HG03469 (cell line): ENCODE measurements at regions not wholly inside any gene's neighbourhood (a gene's known extent, or its start where the extent isn't known, plus 50 kb on each side); places are given as distances from the start of the nearest gene placed in this dataset.
"Not testable (repeated sequence)": the region's sequence is repeated elsewhere in the genome, so short reads cannot be mapped to it uniquely, and the experiment has no call there.

Source experiments
- ATAC-seq: cut with Tn5 transposase; IDR thresholded peaks from one replicate; pipeline ENCODE4 v1.9.1; 2021; ENCODE audit warnings: mild to moderate bottlenecking, moderate library complexity, moderate number of reproducible peaks; ENCODE audit not compliant: unreplicated experiment

DNA sequence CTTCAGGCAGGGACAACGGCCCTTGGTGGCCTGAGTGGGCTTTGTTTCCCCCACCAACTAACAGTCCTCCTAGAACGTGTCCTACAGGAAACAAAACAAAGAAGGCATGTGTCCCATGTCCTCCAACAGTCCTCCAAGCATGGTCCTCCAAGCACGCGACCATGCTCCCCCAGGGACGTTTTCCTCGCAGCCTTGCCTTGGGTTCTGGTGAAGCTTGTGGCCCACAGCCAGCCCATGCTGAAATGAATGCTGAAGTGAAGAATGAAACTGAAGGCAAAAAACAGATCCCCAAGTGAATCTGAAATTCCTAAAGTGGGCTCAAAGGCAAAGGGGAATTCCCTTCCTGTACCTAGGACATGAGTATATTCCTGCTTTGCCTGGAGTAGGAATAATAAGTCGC lies 176.6 kb downstream of the JCAD start:
- no peak for ATAC-seq

DNA sequence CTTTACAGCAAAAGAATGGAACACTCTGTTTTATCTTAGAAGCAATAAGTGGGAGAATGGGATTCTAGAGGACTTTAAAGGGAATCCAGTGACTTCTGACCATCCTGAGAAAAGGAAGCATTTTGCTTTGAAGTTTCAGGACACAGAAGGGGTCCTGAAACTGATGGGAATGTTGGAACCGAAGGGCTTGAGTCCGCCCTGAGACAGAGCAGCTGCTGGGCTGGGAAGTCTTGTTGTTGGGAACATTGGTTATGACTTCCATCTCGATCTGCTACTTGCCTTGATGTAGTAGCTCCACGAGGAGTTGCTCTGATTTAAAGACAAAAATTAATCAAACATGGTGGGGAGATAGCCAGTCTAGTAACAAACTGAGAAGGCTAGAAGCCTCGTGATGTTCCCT lies 177.6 kb downstream of the JCAD start:
- no peak for ATAC-seq

DNA sequence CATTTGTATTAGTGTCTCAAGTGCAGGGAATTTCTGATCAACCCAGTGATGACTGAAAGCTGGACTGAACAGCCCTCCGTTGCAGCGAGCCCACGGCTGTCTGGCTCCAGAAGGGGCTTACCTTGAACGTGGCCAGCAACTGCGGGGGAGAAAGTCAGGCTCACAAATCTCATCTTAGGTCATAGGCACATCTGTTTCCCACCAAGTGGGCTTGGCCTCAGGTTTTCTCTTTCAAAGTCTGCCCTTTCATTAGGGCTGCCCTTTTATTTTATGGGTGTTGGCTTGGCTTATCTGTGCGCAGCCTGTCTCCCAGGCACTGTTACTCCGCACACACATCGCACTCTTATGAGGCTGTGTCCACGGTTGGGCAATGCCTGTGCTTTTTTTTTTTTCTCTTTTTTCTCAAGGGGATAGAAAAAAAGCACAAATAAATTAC lies 178.0 kb downstream of the JCAD start:
- ATAC-seq: no peak

DNA sequence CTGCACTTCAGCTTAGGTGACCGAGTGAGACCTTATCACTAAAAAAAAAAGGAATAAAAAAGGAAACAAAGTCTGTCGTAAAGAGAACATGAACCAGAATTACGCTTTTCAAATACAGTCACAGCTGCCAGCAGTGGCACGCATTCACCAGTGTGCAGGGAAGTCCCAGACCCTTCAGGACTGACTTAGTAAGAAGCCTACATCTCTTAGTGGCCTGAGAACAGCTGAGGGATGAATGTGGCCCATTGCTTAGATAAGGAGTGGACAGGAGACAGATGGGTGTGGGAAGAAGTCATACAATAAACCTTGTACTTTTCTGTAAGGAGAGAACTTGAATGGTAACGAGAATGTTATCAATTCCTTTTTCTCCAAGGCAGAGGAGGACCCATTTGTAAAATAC lies 178.5 kb downstream of the JCAD start:
- ATAC-seq: no peak

DNA sequence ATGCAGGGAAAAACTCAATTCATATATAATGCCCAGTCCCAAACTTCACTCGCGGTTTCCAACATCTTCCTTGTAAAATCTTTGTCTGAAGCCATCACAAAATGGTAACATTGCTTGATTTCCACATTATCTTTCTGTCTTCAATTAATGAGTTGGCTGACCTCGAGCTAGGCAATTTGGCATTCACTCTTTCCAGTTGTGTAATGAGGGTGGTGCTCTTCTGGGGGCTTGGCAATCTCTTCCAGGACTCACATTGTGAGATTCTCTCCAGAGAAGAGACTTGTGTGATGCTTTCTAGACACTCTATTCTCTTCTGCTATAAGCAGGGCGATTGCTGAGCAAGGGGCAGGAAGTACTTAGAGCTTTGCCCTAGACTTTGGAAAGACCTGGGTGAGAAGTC lies 179.5 kb downstream of the JCAD start:
- no peak for ATAC-seq

DNA sequence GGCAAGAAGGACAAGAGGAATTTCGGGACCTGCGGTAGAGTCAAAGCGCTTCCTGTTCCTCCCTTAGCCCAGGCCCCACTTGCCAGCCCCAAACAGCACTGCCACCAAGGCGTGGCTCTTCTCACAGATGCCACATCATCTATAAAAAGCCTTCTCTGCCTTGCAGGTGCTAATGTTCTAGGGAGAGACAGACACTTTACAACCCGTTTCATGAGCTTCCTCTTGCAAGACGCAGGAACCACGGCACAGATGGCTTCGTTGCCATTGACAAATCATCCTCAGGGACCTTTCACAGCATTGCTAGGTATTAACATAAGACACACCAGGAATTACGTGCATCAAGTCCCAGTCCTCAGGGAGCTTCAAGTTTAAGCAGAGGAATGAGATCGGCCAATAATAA lies 180.9 kb downstream of the JCAD start:
- no peak for ATAC-seq

DNA sequence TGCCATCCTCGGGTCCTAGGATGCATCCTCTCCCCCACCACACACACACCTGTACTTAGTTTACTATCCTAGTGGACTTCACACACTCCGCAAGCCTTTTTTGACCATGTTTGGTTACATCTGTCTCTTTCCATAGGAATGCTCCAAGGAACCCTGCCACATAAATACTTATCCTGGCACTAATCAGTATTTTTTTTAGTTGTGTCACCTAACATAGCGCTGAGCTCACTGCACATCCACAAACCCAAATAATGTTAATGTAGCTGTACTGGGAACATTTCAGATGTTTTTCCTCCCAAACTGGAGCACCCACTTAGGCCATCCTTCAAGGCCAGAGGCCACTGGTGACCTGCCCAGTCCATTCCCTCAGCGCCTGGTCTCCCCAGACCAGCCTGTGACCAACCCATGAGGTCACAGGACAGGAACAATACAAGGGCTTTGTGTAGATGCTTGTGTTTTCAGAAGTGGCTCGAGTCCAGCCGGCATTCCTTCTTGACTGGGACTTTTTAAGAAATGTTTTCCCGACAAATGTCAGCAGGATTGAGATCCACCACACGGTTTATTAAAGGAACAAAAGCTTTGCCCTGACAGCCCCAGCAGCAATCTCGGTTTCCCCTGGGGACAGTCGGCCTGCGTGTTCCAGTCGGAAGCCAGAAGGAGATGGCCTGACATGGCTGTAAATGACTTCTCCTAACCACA lies 181.4 kb downstream of the JCAD start:
- ATAC-seq: no peak

DNA sequence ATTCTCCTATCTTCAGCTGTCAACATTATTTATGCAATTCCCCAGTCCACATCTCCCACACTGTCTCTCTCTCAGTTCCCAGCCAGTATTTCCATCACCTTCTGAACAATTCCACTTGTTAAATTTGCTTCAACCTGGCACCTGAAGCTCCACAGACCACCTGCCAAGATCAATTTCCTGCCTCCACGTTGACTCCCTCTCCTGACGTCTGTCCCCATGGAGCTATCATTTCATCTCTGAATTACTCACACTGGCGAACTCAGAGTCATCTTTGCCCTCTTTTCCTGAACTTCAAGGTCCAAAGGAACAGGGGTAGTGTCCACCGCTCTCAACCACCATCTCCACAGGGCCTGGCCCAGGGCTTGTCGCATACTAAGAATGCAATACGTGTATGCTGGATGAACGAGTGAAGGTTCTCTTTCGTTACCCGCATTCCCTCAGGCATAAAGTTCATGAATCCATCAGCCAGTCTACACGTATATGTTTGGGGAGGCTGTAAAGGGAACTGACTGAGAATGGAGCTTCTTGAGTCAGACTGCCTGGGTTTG lies 183.3 kb downstream of the JCAD start:
- ATAC-seq: no peak

DNA sequence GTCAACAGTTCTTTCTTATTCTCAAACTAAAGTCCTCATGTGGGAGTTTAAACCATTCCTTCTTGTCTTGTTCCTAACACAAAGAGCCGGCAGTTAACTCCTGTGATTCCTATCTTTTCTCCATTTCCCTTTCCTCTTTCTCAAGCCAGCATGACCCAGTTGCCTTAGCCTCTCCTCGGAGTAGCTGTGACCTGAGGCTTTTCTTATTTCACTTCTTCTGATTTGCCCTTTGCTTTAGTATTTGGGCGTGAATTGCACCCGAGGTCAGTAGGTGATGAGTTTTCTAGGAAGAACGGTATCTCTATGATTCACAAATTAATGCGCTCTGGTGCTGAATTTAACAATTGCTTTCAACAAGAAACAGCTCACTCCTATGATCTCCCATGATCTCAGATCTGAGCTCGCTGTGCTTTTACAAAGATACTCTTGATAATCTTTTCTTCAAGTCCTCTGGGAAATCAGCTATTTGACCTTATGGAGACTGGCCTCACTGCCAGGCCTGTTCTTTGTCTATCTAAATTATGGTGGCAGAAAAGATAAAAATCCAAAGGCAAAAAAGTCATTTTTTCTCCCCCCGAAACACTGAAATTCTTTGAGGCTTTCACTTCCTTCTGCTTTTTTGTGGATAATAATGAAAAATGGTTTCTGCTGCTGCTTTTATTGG lies 184.6 kb downstream of the JCAD start:
- ATAC-seq: no peak

DNA sequence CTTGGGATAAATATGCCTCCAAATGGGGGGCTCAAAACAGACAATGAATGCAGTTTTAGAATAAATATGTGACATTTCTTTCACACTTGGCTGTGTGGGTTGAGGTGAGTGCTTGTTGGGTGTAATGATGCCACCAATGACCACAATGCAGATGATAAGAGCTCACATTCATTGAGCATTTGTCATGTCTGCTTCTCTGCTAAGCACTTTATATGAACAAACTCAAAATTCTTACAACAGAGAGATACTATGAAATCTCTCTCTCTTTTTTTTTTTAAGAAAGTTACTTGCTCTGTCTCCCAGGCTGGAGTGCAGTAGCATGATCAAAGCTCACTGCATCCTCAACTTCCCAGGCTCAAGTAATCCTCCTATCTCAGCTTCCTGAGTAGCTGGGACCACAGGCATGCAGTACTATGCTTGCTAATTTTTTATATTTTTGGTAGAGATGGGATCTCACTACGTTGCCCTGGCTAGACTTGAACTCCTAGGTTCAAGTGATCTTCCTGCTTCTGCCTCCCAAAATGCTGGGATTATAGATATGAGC lies 185.4 kb downstream of the JCAD start:
- ATAC-seq: no peak

DNA sequence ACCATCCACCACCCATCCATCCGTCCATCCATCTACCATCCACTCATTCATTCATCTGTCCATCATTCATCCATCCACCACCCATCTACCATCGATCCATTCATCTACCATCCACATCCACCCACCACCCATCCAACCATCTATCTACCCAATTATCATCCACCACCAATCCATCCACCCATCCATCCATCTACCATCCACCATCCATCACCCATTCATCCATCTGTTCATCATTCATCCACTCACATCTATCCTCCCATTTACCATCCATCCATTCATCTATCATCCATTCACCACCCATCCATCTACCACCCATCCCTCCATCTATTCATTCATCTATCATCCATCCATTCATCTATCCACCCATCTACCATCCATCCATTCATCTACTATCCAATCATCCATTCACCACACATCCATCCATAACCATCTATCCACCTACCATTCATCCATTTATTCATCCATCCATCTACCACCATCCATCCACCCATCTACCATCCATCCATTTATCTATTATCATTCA lies 188.8 kb downstream of the JCAD start:
- no peak for ATAC-seq

DNA sequence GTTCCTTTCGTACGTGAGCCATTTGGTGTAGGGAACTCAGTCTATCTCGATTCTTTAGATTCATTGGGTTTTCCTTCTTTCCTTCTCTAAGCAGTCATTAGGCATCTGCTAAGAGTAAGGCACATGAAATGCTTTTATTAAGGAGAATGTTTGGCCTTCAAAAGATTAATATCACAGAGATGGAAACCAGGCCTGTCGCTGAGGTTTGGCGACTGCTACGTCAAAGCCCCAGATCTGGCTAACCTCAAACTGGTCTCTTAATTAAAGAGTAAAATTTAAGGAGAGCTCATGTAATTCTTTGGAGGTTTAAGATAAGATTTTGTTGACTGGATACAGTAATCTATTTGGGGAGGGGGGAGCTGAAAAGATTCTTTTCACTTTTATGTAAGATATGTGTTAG lies 189.8 kb downstream of the JCAD start:
- ATAC-seq: no peak

DNA sequence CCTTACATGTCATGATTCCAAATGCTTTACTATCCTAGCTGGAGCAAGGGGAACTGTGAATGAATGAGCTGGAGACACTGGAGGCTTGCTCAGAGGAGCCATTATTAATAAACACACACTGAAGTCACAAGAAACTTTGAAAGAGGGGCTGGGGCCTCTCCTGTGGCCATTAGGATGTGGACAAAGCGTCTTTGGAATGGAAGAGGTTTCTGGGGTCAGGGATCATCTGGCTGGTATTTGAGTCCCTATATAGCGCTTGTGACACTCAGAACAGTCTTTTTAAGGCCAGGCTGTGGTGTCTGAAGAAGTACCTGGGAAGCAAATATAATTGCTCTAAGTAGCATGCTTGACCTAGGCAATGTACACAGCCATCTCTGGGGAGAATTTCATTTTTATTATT lies 193.0 kb downstream of the JCAD start:
- ATAC-seq: no peak

DNA sequence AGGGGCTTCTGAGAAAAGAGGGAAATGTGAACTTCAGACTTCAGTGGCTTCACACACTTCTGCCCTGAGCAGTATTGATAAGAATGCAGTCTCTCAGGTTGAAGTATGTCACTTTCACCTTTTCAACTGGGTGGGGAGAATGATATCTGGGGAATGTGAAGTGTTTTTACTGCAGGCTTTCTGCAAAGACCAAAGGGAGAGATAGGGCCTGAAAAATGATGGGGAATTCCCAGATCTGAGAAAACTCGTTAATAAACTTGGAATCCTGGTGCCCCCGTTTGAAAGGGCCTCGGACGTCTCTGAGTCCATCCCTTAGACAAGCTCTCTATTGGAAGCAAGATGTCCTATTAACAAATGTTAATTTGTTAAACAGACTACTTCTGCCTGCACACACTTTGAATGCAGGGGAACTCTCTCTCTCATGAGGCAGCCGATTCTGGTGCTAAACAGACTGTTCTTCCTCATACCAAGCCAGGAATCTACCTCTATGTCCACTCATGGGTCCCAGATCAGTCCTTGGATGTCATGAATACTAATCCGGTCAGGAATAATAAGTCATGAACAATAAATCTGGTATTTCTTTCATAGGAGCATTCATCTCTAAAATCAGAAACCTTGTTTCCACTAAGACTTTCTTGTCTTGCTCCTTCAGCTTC lies 193.6 kb downstream of the JCAD start:
- no peak for ATAC-seq

DNA sequence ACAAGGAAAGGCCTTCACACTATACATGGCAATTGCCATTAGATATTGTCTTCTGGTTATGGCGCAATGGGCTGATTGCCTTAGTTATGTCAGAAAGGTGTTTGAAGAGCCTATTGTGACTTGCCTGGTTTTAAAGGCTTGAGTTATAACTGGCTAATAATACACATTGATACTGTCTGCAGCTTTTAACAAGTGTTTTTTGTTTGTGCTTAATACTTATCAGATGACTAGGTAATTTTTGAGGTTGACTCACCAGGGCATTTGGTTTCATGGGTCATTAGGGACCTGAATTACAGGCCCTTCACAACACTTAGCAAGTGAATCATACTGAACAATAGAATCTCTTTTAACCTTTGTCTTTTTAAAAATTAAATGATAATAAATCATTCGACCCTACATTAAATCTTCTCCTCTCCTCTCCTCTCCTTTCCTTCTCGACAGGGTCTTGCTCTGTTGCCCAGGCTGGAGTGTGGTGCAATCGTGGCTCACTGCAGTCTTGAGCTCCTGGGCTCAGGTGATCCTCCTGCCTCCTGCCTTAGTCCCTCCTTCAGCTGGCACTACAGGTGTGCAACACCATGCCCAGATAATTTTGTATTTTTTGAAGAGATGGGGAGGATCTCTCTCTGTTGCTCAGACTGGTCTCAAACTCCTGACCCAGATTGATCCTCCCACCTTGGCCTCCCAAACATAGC lies 196.3 kb downstream of the JCAD start:
- ATAC-seq: no peak

DNA sequence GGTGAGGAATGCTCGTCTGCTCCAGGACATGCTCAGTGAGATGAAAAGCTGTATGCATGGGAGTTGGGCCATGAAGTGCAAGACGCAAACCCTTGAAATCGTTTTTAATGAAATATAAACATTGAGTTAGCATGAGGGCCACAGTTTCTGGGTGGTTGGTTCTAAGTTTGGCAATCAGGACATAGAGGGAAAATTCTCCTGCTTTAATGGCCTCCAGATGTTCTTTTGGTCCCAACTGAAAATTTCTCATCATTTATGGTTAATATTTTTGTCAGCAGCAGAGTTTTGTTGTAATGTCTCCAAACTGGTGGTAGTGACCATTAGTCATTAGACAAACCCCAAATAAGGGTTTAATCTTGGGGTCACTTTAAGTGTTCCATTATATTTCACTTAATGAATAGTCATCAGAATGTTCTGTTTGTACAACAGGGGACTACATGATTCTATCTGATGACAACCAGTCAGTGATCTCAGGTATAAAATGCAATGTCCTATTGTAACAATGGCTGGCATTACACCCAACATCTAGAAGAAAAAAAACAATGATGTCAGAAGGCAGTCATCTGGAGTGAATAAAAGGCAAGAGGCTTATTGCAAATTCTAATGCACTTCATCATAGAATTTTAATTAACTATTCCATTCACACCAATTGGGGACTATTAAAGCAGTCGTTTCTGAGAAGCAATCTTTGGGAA lies 197.4 kb downstream of the JCAD start:
- ATAC-seq: no peak

DNA sequence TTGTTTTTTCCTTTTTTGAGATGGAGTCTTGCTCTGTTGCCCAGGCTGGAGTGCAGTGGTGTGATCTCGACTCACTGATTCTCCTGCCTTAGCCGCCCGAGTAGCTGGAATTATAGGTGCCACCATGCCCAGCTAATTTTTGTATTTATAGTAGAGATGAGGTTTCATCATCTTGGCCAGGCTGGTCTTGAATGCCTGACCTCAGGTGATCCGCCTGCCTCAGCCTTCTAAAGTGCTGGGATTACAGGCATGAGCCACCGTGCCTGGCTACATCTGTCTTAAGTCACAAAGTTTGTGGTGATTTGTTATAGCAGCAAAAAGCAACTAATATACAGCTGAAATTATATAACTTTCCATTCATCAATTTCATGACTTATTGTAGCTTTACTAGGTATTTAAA lies 198.2 kb downstream of the JCAD start:
- not testable (repeated sequence) for ATAC-seq

DNA sequence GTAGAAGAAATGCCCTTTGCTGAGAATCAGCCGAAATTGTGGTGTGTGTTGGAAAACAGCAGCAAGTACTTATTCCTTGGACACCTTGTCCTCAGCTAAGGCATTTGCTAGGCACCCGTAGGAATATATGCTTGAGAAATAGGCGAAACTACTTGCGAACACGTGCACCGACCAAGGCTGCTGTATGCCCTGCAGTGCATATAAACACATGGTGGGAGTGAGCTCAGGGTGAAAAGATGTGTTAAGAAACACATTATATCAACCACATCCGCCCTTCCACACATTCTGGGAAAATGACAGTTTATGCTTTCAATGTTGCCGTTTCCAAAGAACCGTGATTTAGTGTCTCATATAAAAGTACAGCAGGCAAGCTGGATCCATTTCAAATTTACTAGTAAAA lies 199.2 kb downstream of the JCAD start:
- no peak for ATAC-seq

DNA sequence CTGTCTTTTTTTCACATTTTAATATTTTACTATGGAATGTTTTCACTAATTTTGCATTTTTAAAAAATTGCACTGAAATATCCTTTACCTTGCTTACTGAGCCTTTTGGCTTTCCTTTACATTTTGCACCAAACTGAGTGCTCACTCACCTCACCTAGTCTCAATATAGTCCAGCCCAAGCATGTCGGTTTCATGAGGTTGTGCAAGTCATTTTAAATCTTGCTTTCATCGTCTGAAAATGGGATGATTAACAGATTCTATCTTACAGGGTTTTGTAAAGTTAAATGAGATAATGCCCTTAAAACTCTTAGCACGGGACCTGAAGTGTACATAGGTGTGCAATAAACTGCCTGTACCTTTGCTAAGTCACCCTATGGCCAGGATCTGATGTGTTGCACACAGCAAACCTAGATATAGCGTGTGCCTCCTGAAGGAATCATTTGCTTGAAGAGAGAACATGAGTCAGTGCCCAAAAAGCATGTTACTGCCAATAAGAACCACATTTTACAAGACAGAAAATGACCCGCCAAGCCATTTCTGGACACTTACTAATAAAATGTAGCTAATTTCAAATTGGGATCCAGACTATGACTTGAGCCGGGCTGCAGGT lies 199.8 kb downstream of the JCAD start:
- ATAC-seq: no peak
